ENCODE measurements at regions not wholly inside any gene's neighbourhood (a gene's known extent, or its start where the extent isn't known, plus 50 kb on each side); places are given as distances from the start of the nearest gene placed in this dataset.

- H3K4me2 ChIP-seq (ENCODE audit: low read length): no peak overlapping the region
- TF ChIP-seq EZH2phosphoT487 (IDR thresholded peaks at IDR 0.05; ENCODE audit: borderline replicate concordance, low read length): no peak
- no peak for TF ChIP-seq CTCF (IDR thresholded peaks at IDR 0.05; ENCODE audit: low read depth, low read length, poor library complexity, severe bottlenecking)
- no peaks in the 10 kb centered on the region for H3K36me3 ChIP-seq (ENCODE audit: control insufficient read depth, low read length)
- H3K4me3 ChIP-seq (ENCODE audit: low read length): no peak overlapping the region
- H3K27ac ChIP-seq (ENCODE audit: low read depth, low read length): no peak overlapping the region
- H3F3A ChIP-seq (ENCODE audit: control insufficient read depth, insufficient read depth): no peaks in the 10 kb centered on the region
- no peaks in the 10 kb centered on the region for H3K4me1 ChIP-seq (ENCODE audit: control insufficient read depth, low read length)
- H3K79me2 ChIP-seq (ENCODE audit: control insufficient read depth, low read length): no peaks in the 10 kb centered on the region
- H3K9me3 ChIP-seq (ENCODE audit: control insufficient read depth, insufficient read depth, low read length): no peaks in the 10 kb centered on the region
- no peaks in the 10 kb centered on the region for H3K27me3 ChIP-seq (ENCODE audit: control insufficient read depth, low read length)
- H3K9me2 ChIP-seq (replicated peaks; ENCODE audit: control insufficient read depth, low read length): no peaks in the 10 kb centered on the region
- H4K20me1 ChIP-seq (ENCODE audit: control insufficient read depth, insufficient read depth, low read depth, low read length): no peaks in the 10 kb centered on the region
Measured at GRCh38 chr15:95352631-95353187, 977.8 kb upstream of the NR2F2 start.

GRCh38 chr15:95353512-95353911 is 977.0 kb upstream of the NR2F2 start:
- Histone ChIP-seq H3K79me2 (ENCODE audit: control insufficient read depth, low read length) (no peaks in the 10 kb centered on the region), H3K4me3 (ENCODE audit: low read length) (no peak overlapping the region), H3K27ac (ENCODE audit: low read depth, low read length) (no peak overlapping the region), H3K9me2 (replicated peaks; ENCODE audit: control insufficient read depth, low read length) (no peaks in the 10 kb centered on the region), H3K4me1 (ENCODE audit: control insufficient read depth, low read length) (no peaks in the 10 kb centered on the region), H3K27me3 (ENCODE audit: control insufficient read depth, low read length) (no peaks in the 10 kb centered on the region), H3F3A (ENCODE audit: control insufficient read depth, insufficient read depth) (no peaks in the 10 kb centered on the region), H3K36me3 (ENCODE audit: control insufficient read depth, low read length) (no peaks in the 10 kb centered on the region), H4K20me1 (ENCODE audit: control insufficient read depth, insufficient read depth, low read depth, low read length) (no peaks in the 10 kb centered on the region), H3K4me2 (ENCODE audit: low read length) (no peak overlapping the region), H3K9me3 (ENCODE audit: control insufficient read depth, insufficient read depth, low read length) (no peaks in the 10 kb centered on the region)
- TF ChIP-seq CTCF (IDR thresholded peaks at IDR 0.05; ENCODE audit: low read depth, low read length, poor library complexity, severe bottlenecking): no peak
- no peak for TF ChIP-seq EZH2phosphoT487 (IDR thresholded peaks at IDR 0.05; ENCODE audit: borderline replicate concordance, low read length)

- Histone ChIP-seq H3K9me2 (replicated peaks; ENCODE audit: control insufficient read depth, low read length) (no peaks in the 10 kb centered on the region), H3K4me2 (ENCODE audit: low read length) (no peak overlapping the region), H3K36me3 (ENCODE audit: control insufficient read depth, low read length) (no peaks in the 10 kb centered on the region), H3K4me1 (ENCODE audit: control insufficient read depth, low read length) (no peaks in the 10 kb centered on the region), H4K20me1 (ENCODE audit: control insufficient read depth, insufficient read depth, low read depth, low read length) (no peaks in the 10 kb centered on the region), H3K4me3 (ENCODE audit: low read length) (no peak overlapping the region), H3K79me2 (ENCODE audit: control insufficient read depth, low read length) (no peaks in the 10 kb centered on the region), H3K9me3 (ENCODE audit: control insufficient read depth, insufficient read depth, low read length) (no peaks in the 10 kb centered on the region), H3K27me3 (ENCODE audit: control insufficient read depth, low read length) (no peaks in the 10 kb centered on the region), H3K27ac (ENCODE audit: low read depth, low read length) (no peak overlapping the region), H3F3A (ENCODE audit: control insufficient read depth, insufficient read depth) (no peaks in the 10 kb centered on the region)
- TF ChIP-seq EZH2phosphoT487 (IDR thresholded peaks at IDR 0.05; ENCODE audit: borderline replicate concordance, low read length): no peak
- TF ChIP-seq CTCF (IDR thresholded peaks at IDR 0.05; ENCODE audit: low read depth, low read length, poor library complexity, severe bottlenecking): no peak
Measured at GRCh38 chr15:95359966-95360365, 970.5 kb upstream of the NR2F2 start.

Data from DOHH2 (cell line).